G401 (cell line): ENCODE measurements at regions not wholly inside any gene's neighbourhood (a gene's known extent, or its start where the extent isn't known, plus 50 kb on each side); places are given as distances from the start of the nearest gene placed in this dataset.

Experiments
- DNase-seq: peaks from one replicate; pipeline ENCODE4 v3.0.0-alpha.2; 2015; ENCODE audit warnings: low spot score
- in situ Hi-C: cut with HindIII; loops from 2 replicates; pipeline ENCODE4 v1.10.0; 2016; ENCODE audit warnings: low sequenced_read_pairs, mixed read lengths

- in situ Hi-C loops, result no loop called here
- DNase-seq, result no peak
These were observed 219.6 kb downstream of the C3orf38 start for GRCh38 chr3:88369337-88369736.

DNA sequence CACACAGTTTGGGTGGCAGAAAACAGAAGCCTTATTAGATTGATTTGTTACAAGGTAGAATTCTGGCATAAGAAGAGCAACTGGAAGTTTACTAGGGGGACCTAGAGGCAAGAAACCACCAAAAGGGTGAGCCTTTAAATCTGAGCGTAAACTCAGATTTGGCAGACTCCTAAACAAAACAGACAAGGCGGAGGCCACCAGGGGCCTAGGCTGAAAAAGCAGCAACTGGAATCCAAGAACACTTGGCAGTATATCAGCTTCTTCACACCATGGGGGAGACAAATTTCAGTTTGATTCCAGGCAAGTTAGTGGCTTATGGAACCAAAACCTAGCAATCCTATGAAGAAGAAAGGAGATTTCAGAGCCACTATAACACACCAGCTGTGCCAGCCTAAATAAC is 220.0 kb downstream of the C3orf38 start:
- no peak for DNase-seq
- in situ Hi-C loops, result no loop called here

- in situ Hi-C loops, result no loop called here
These were observed 235.3 kb downstream of the C3orf38 start for GRCh38 chr3:88385090-88385489.

DNA sequence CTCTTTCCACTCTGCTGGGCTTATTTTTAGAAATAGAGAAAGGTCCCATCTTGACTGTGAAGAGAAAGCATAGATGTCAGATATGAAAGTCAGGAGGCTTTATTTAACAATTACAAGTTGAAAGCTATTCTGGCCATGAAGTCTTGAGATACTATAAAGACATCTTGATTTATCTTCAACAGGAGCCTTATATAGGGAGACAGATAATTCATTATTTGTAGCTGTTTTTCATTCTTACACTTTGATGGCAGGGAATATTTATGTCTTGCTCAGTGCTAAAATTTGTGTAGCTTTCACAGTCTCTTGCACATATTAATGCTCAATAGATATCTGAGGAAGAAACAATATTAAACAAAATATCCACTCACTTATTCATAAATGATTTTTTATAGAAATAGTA is 248.8 kb downstream of the C3orf38 start:
- in situ Hi-C loops, result no loop called here
- no peak for DNase-seq

More at GRCh38 chr3:88385090-88385489, 235.3 kb downstream of the C3orf38 start:
- no peak for DNase-seq

DNA sequence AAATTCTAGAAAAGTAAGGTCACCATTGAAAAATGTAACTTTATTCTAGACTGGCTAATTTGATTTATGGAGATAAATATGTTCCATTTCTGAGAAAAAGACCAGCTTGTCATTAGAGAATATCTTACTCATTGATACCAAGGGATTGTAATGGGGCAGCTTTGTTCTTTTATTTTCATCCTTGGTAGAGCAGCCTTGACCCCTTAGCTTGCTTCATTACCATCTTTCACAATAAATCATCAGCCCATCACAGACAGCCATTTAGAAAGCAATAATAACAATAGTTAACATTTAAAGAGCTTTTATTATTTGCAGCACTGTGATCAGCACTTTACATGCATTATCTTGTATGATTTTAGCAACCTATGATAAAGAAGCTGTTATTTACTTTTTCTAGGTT is 253.6 kb downstream of the C3orf38 start:
- in situ Hi-C loops, result no loop called here

GRCh38 chr3:88408097-88408496 is 258.3 kb downstream of the C3orf38 start:
- in situ Hi-C loops, result no loop called here
- no peak for DNase-seq

More for the DNA sequence above, 253.6 kb downstream of the C3orf38 start:
- DNase-seq, result no peak

DNA sequence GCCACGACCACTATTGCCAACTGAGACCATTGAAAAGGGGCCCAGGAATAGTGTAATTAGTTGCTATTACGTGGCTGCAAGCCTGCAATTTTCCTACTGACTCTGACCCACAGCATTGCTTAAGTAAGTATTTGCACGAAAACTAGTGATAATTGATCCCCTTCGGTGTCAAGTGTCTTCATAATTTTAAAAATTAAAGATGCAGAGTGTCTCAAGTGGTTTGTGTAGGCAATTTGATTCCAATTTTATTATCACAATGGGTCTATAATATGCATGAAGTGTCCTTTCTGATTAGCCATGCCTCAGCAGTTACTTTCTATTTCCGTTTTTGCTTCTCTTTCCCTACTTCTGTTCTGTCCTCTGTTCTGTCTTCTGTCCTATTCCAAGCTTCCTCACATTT is 259.2 kb downstream of the C3orf38 start:
- in situ Hi-C loops, result no loop called here
- DNase-seq, result no peak

DNA sequence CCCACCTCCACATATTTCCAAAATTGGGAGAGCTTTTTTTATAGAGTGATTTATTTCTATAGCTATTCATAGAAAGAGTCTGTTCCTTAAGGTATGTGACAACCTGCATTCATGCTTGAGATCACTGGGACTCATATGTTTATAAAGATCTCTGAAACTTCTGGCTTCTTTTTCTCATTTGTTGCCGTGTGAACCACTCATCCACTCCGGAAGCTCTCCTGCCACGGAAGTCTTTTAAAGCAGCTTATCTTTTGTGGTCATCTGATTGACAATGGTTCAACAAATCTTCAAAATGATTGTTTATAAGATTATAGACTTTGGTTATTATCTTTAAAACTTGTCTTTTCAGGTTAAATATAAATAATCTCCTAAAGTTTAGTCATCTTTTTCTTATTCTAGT is 260.5 kb downstream of the C3orf38 start:
- in situ Hi-C loops, result no loop called here
- no peak for DNase-seq

GRCh38 chr3:88412346-88412745 is 262.6 kb downstream of the C3orf38 start:
- in situ Hi-C loops, result no loop called here
- DNase-seq, result no peak

GRCh38 chr3:88416436-88416835 is 266.7 kb downstream of the C3orf38 start:
- in situ Hi-C loops, result no loop called here
- no peak for DNase-seq

- DNase-seq, result no peak
- in situ Hi-C loops, result no loop called here
These were observed 268.5 kb downstream of the C3orf38 start for GRCh38 chr3:88418219-88418618.

GRCh38 chr3:88433568-88433967 is 283.8 kb downstream of the C3orf38 start:
- in situ Hi-C loops, result no loop called here
- no peak for DNase-seq

DNA sequence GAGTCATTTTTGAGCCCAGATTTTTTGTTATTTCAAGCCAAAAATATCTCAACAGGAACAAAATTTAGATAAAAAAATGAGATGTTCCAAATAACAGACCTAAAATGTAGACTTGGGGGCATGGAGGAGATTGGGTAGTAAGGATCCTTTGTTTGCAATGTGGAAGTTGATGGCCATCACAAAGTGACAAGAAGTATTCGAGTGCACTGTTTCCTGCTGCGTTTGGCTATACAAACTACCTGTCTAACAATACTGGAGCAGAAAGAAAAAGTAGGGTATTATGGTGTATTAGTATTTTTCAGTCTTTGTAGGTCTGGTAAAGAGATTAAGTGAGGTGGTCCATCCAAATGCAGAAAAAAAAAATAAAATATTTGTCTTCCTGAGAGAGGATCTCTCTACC is 284.2 kb downstream of the C3orf38 start:
- DNase-seq, result no peak
- in situ Hi-C loops, result no loop called here

GRCh38 chr3:88440701-88441100 is 290.9 kb downstream of the C3orf38 start:
- DNase-seq, result no peak
- in situ Hi-C loops, result no loop called here

- in situ Hi-C loops, result no loop called here
- DNase-seq, result no peak
These were observed 293.3 kb downstream of the C3orf38 start for GRCh38 chr3:88443066-88443465.

DNA sequence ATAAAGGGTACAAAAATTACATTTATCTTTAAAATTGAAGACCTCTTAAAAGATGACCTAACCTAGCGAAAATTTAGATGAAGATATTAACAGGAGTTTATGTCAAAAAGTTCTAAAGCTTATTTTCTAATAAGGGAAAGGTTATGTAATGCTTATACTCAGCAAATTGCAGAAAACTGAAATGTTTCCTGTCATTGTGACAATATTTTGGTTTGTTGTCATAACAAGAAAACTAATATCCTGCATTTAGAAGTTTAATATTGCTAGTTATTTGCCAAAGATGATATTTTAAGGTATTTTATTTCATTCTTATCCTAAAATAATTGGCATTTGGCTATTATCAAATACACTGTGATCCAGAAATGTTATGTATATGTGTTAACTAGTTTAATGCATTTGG is 294.5 kb downstream of the C3orf38 start:
- in situ Hi-C loops, result no loop called here
- DNase-seq, result no peak

DNA sequence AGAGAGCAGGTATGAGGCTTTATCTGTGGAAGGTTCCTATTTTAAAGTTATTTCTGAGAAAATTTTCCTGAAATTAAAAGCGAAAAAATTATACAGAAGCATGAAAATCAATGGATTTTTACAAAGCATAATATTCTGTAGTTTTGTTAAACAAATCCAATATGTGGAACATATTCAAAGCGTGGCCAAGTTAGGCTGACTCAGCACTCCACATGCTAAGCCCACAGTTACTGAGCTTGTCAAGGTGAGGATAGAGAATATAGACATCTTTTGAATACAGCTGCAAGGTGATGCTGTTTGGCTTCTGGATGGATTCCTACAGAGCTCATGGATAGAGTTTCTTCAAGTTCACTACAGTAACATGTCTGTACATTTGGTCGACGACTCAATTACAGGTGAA is 302.5 kb downstream of the C3orf38 start:
- in situ Hi-C loops, result no loop called here
- no peak for DNase-seq

DNA sequence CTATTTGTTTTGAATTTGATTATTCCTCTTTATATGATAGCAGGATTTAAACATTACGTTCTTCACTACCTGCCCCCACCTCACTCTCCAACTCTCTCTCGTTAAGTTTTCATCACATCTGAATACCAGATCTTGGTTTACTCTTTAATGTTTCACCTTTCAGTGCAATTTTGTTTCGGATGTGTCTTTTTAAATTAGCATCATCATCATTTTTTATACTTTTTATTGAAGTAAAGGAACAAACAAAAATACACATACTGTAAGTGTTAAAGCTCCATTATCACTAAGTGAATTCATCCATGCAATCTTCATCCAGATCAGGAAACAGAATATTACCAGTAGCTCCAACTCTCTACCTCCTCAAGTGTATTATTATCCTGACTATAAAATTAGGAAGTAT is 310.6 kb downstream of the C3orf38 start:
- DNase-seq, result no peak
- in situ Hi-C loops, result no loop called here

DNA sequence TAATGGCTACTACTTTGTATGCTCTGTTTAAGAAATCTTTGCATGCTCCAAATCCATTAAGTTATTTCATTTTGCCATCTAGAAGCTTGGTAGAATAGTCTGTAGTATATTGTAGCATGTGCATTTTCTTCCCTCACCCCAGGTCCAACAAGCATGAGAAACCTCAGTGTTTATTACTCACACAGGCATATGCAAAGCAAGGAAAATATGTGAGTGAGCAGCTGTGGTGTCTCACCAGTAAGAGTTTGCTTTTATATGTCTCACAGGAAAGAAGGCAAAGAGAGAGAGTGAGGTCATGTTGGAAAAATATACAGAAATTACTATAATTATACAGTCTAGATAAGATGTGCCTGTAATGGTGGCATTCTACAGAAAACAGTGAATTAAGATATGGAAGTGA is 312.5 kb downstream of the C3orf38 start:
- DNase-seq, result no peak
- in situ Hi-C loops, result no loop called here

GRCh38 chr3:88467191-88467590 is 317.4 kb downstream of the C3orf38 start:
- no peak for DNase-seq
- in situ Hi-C loops, result no loop called here

DNA sequence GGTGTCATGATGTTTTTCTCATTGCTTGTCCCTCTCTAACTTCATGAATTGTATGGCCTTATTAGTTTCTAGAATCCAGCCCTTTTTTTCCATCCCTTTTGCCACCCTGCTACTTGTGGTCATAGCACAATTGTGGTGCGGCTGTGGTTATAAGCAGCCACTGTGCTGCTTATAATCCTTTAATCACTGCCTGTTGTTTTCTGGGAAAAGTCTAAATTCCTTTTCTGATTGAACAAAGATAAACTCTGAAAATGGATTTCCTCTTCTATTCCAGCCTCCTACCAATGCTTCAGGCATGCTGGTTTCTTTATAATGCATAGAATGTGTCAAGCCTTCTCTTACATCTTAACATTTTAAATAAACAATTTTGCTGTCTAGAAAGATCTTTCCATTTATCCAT is 319.5 kb downstream of the C3orf38 start:
- no peak for DNase-seq
- in situ Hi-C loops, result no loop called here

DNA sequence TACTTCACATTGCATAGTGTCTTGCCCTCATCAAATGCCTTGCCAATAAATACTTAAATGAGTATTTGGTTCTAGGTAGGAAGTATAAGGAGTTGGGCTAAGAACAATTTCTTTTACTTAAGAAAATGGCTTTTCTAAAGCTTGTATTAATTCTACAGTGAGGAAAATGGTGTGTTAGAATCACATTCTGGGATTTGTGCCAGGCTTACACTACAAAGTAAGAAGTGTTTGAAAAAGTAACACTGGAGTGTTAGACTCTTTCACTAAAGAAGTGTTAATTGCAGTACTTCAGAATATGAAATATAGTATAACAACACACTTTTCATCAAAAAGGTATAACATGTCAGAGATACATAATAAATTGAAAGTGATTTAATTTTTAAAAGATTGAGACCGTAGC is 328.7 kb downstream of the C3orf38 start:
- in situ Hi-C loops, result no loop called here
- no peak for DNase-seq
